K562 (cell line): ENCODE measurements at regions not wholly inside any gene's neighbourhood (a gene's known extent, or its start where the extent isn't known, plus 50 kb on each side); places are given as distances from the start of the nearest gene placed in this dataset.

Experiments
- ATAC-seq: fragments of 200-7000 bp; cut with Tn5 transposase; 3 replicates; pipeline ENCODE4 v1.9.1; 2020; ENCODE audit warnings: moderate library complexity
- BruUV-seq: library from RNA; stranded (reverse); fragments of 400-500 nt; replicated peaks from 2 replicates; lab custom pipeline; 2021; lab: Mats Ljungman, UMichigan
- CTCF ChIA-PET: fragments of 300-600 bp; formaldehyde crosslinking; extraction: SDS; loops from one replicate; lab custom pipeline; 2021; ENCODE audit warnings: low intra/inter-chr PET ratio; lab: Yijun Ruan, JAX
- POLR2A ChIA-PET: fragments of 300-600, 350-650 bp; sonication (Branson Sonifier 250); formaldehyde crosslinking; extraction: SDS; loops from one replicate; lab custom pipeline; 2021; ENCODE audit warnings: antibody characterized with exemption, inconsistent platforms; lab: Yijun Ruan, JAX
- DNase-seq, 4 experiments: peaks; one replicate each; pipeline versions ENCODE4 v3.0.0 to v3.0.0-alpha.2; 2011 to 2018; ENCODE audit warnings: low spot score in 3 of 4, mixed read lengths in 3 of 4; ENCODE audit errors: extremely low read depth in 1 of 4
- FAIRE-seq: peaks from 2 replicates; lab custom pipeline; 2011; peaks lifted over from hg19 to GRCh38; lab: Jason Lieb, UNC
- H2AFZ ChIP-seq: 2 replicates; pipeline ENCODE4 v1.6.0; 2011; ENCODE audit warnings: low read depth, low read length, control low read depth, inconsistent platforms
- H3K27ac ChIP-seq: fragments of 200-600 bp; 3 replicates; pipeline ENCODE4 v1.8.0; 2011; ENCODE audit warnings: low read depth, mild to moderate bottlenecking, control low read depth, inconsistent platforms, low read length, moderate library complexity, mixed read lengths; ENCODE audit errors: extremely low read depth
- H3K27me3 ChIP-seq, 2 experiments: fragments of 300-600 bp in 1 of 2; 2 replicates in 1 of 2; 3 replicates in 1 of 2; pipeline versions ENCODE4 v1.6.0 to v1.8.0; 2011; ENCODE audit warnings: inconsistent platforms in 2 of 2, low read length in 2 of 2, mild to moderate bottlenecking in 1 of 2, mixed read lengths in 1 of 2, moderate library complexity in 1 of 2; ENCODE audit not compliant: control insufficient read depth in 2 of 2, insufficient read depth in 2 of 2
- H3K36me3 ChIP-seq: fragments of 300-600 bp; 3 replicates; pipeline ENCODE4 v1.8.0; 2011; ENCODE audit warnings: mild to moderate bottlenecking, low read length, inconsistent platforms; ENCODE audit not compliant: control insufficient read depth, insufficient read depth
- H3K4me1 ChIP-seq, 2 experiments: fragments of 200-600 bp in 1 of 2; replicated peaks in 1 of 2; 2 replicates in 1 of 2; 3 replicates in 1 of 2; pipeline versions ENCODE4 v1.5.1 to v1.8.0; 2011; ENCODE audit warnings: inconsistent platforms in 2 of 2, low read length in 2 of 2, mild to moderate bottlenecking in 1 of 2, mixed read lengths in 1 of 2, moderate library complexity in 1 of 2; ENCODE audit not compliant: control insufficient read depth in 2 of 2, insufficient read depth in 2 of 2
- H3K4me2 ChIP-seq: 2 replicates; pipeline ENCODE4 v1.6.1; 2011; ENCODE audit warnings: low read length, control low read depth, inconsistent platforms, mixed read lengths; ENCODE audit not compliant: insufficient read depth
- H3K4me3 ChIP-seq: fragments of 200-600 bp; sonication (generic), shearing (Covaris generic); 2 replicates; pipeline ENCODE4 v1.5.1; 2016; ENCODE audit warnings: control low read depth, inconsistent platforms
- H3K79me2 ChIP-seq: fragments of 200-600 bp; 3 replicates; pipeline ENCODE4 v1.8.0; 2011; ENCODE audit warnings: low read length, inconsistent platforms; ENCODE audit not compliant: control insufficient read depth, insufficient read depth
- H3K9ac ChIP-seq, 2 experiments: 2 replicates each; pipeline versions ENCODE4 v1.6.0 to v1.6.1; 2011; ENCODE audit warnings: low read depth in 2 of 2, low read length in 2 of 2, control low read depth in 1 of 2, inconsistent platforms in 1 of 2, mild to moderate bottlenecking in 1 of 2, mixed read lengths in 1 of 2; ENCODE audit not compliant: insufficient read depth in 1 of 2
- H3K9me1 ChIP-seq: one replicate; pipeline ENCODE4 v1.6.0; 2011; ENCODE audit warnings: inconsistent platforms, mild to moderate bottlenecking, low read length, moderate library complexity; ENCODE audit not compliant: control insufficient read depth, insufficient read depth
- H3K9me3 ChIP-seq: replicated peaks from 2 replicates; pipeline ENCODE4 v1.5.1; 2011; ENCODE audit warnings: low read depth, low read length, inconsistent platforms; ENCODE audit not compliant: control insufficient read depth, insufficient read depth
- H4K20me1 ChIP-seq: replicated peaks from 2 replicates; pipeline ENCODE4 v1.6.1; 2011; ENCODE audit warnings: low read length, inconsistent platforms, mixed read lengths; ENCODE audit not compliant: control insufficient read depth, insufficient read depth
- CREB1 ChIP-seq, 2 experiments: sonication (generic) in 1 of 2; formaldehyde crosslinking in 1 of 2; IDR thresholded peaks; 2 replicates each; pipeline versions ENCODE4 v1.6.1 to v1.8.0; 2012 to 2022; ENCODE audit warnings: inconsistent platforms in 1 of 2, mild to moderate bottlenecking in 1 of 2, missing genetic modification reagents in 1 of 2, moderate library complexity in 1 of 2
- CXXC5 ChIP-seq: fragments of 250-450 bp; sonication (Bioruptor Pico); IDR thresholded peaks from 2 replicates; pipeline ENCODE4 v1.8.0; 2022; ENCODE audit warnings: inconsistent platforms, mild to moderate bottlenecking, moderate library complexity
- KLF16 ChIP-seq: IDR thresholded peaks from 2 replicates; pipeline ENCODE4 v1.6.1; 2016; ENCODE audit warnings: antibody characterized with exemption
- LARP7 ChIP-seq: fragments of 450-650 bp; IDR thresholded peaks from 2 replicates; pipeline ENCODE4 v1.6.1; 2016
- NONO ChIP-seq, 2 experiments: fragments of 200-400 bp in 1 of 2; fragments of 450-650 bp in 1 of 2; formaldehyde crosslinking in 1 of 2; IDR thresholded peaks; 2 replicates each; pipeline ENCODE4 v1.6.1; 2017; ENCODE audit warnings: low read depth in 2 of 2, mild to moderate bottlenecking in 2 of 2, moderate library complexity in 2 of 2, low read length in 1 of 2
- NR0B1 ChIP-seq: fragments of 450-650 bp; IDR thresholded peaks from one replicate; pipeline ENCODE4 v1.6.1; 2018; ENCODE audit warnings: mild to moderate bottlenecking, moderate library complexity; ENCODE audit not compliant: partially characterized antibody
- NUFIP1 ChIP-seq: fragments of 450-650 bp; IDR thresholded peaks from 2 replicates; pipeline ENCODE4 v1.6.1; 2018; ENCODE audit not compliant: partially characterized antibody
- POLR3A ChIP-seq: IDR thresholded peaks from 2 replicates; pipeline ENCODE4 v1.6.1; 2011; ENCODE audit warnings: borderline replicate concordance, mild to moderate bottlenecking, moderate library complexity; ENCODE audit not compliant: insufficient read length, insufficient read depth; ENCODE audit errors: extremely low read depth
- RFX5 ChIP-seq: IDR thresholded peaks from 2 replicates; pipeline ENCODE4 v1.6.1; 2011; ENCODE audit warnings: low read depth, mild to moderate bottlenecking, improper control_type of control experiment, low read length
- SETDB1 ChIP-seq: IDR thresholded peaks from one replicate; pipeline ENCODE4 v1.6.1; 2012; ENCODE audit warnings: low read length, control low read depth, inconsistent platforms
- SMARCE1 ChIP-seq: fragments of 450-650 bp; IDR thresholded peaks from 2 replicates; pipeline ENCODE4 v1.7.1; 2016; ENCODE audit warnings: mild to moderate bottlenecking
- SRSF1 ChIP-seq: fragments of 200-400 bp; formaldehyde crosslinking; IDR thresholded peaks from 2 replicates; pipeline ENCODE4 v1.6.1; 2017; ENCODE audit warnings: mild to moderate bottlenecking, low read depth, low read length, moderate library complexity
- ZFP91 ChIP-seq: sonication (generic); formaldehyde crosslinking; IDR thresholded peaks from 2 replicates; pipeline ENCODE4 v1.8.0; 2022; ENCODE audit warnings: mild to moderate bottlenecking, missing genetic modification reagents
- ZNF175 ChIP-seq: fragments of 200-800 bp; sonication (Bioruptor generic); IDR thresholded peaks from 2 replicates; pipeline ENCODE4 v1.6.1; 2016; ENCODE audit warnings: low read depth, mild to moderate bottlenecking, missing genetic modification characterization, missing compliant biosample characterization
- ZNF184 ChIP-seq: sonication (generic); formaldehyde crosslinking; IDR thresholded peaks from 2 replicates; pipeline ENCODE4 v1.5.0; 2020; ENCODE audit warnings: missing genetic modification reagents
- ZNF280B ChIP-seq: fragments of 250-450 bp; sonication (Bioruptor Pico); IDR thresholded peaks from 2 replicates; pipeline ENCODE4 v1.5.1; 2021; ENCODE audit warnings: mild to moderate bottlenecking
- WGBS: fragments of 100-300 bp; shearing (Covaris generic); methylation state at CpG from one replicate; pipeline ENCODE4 v1.1.6; 2016; ENCODE audit warnings: low coverage, mixed read lengths; ENCODE audit not compliant: insufficient coverage; ENCODE audit errors: missing lambda C conversion rate; 5-methylcytosine and 5-hydroxymethylcytosine counted together
- in situ Hi-C: fragments of 300-500 bp; cut with MboI; formaldehyde crosslinking; loops from 4 replicates; pipeline ENCODE4 v1.15.0; 2018; ENCODE audit warnings: inconsistent platforms, mixed read lengths
- intact Hi-C: fragments of 100-400 bp; cut with micrococcal nuclease; formaldehyde crosslinking; loops from 2 replicates; pipeline ENCODE4 v1.14.2; 2022

GRCh38 chr5:7014611-7015010 lies 301.4 kb downstream of the TENT4A start:
- no peak overlapping the region for H2AFZ ChIP-seq
- intact Hi-C loops, result no loop called here
- DNase-seq, result no peak
- in situ Hi-C loops, result no loop called here
- ATAC-seq, result no peak
- no peaks in the 10 kb centered on the region for H3K36me3 ChIP-seq
- no peak overlapping the region for H3K9ac ChIP-seq
- no peak overlapping the region for H3K27ac ChIP-seq
- CTCF ChIA-PET, result no interaction called here
- no TSS peak for BruUV-seq
- H3K4me3 ChIP-seq, result no peak overlapping the region
- no peaks in the 10 kb centered on the region for H3K9me1 ChIP-seq
- H4K20me1 ChIP-seq, result no peaks in the 10 kb centered on the region
- TF ChIP-seq ZNF184 (CRISPR knock-in tag), result no peak
- no peak for TF ChIP-seq ZFP91
- no peak for TF ChIP-seq POLR3A
- TF ChIP-seq ZNF175 (CRISPR knock-in tag), result no peak
- TF ChIP-seq NR0B1, result no peak
- no peak for TF ChIP-seq CREB1 (IDR thresholded peaks at IDR 0.05)
- TF ChIP-seq CREB1 (CRISPR knock-in tag; IDR thresholded peaks at IDR 0.05), result no peak
- no peak for TF ChIP-seq SRSF1
- TF ChIP-seq LARP7, result no peak
- TF ChIP-seq SETDB1, result no peak
- TF ChIP-seq NUFIP1, result no peak
- TF ChIP-seq KLF16, result no peak
- no peak for TF ChIP-seq SMARCE1
- no peak for TF ChIP-seq CXXC5
- no peak for TF ChIP-seq RFX5
- no peak for TF ChIP-seq NONO (IDR thresholded peaks at IDR 0.05; ENCODE audit: low read depth in 2 of 2, low read length in 1 of 2)
- TF ChIP-seq ZNF280B, result no peak
- TF ChIP-seq, all 486 proteins: peak for 0
- Histone ChIP-seq H3K27me3 (no peaks in the 10 kb centered on the region), H3K9me3 (no peaks in the 10 kb centered on the region), H3K4me1 (no peaks in the 10 kb centered on the region), H3K79me2 (no peaks in the 10 kb centered on the region), H3K4me2 (no peak overlapping the region)
- POLR2A ChIA-PET, result no interaction called here
- 0% methylated on average over 2 of the region's 2 CpGs for WGBS
- no peak for FAIRE-seq
